ENCODE measurements at regions not wholly inside any gene's neighbourhood (a gene's known extent, or its start where the extent isn't known, plus 50 kb on each side); places are given as distances from the start of the nearest gene placed in this dataset.

DNA sequence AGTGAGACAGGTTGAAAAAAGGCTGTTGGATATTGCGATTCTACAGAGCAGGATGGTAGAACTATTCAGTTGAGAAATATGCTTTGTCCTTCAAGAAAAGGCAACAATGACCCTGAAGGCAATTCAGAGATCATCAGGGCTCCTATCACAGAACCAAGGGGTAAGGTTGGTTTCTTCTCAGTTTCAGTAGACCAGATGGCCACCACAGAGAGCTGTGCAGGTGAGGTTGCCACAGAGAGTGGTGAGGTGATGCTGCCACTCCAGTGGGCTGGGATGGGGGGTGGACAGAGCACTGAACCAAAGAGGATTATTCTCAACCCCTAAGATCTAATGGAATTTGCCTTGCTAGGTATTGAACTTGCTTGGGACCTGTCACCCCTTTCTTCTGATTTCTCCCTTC lies 64.6 kb upstream of the ZBTB7C start:
- TF ChIP-seq, protein P1, sequence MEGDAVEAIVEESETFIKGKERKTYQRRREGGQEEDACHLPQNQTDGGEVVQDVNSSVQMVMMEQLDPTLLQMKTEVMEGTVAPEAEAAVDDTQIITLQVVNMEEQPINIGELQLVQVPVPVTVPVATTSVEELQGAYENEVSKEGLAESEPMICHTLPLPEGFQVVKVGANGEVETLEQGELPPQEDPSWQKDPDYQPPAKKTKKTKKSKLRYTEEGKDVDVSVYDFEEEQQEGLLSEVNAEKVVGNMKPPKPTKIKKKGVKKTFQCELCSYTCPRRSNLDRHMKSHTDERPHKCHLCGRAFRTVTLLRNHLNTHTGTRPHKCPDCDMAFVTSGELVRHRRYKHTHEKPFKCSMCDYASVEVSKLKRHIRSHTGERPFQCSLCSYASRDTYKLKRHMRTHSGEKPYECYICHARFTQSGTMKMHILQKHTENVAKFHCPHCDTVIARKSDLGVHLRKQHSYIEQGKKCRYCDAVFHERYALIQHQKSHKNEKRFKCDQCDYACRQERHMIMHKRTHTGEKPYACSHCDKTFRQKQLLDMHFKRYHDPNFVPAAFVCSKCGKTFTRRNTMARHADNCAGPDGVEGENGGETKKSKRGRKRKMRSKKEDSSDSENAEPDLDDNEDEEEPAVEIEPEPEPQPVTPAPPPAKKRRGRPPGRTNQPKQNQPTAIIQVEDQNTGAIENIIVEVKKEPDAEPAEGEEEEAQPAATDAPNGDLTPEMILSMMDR (IDR thresholded peaks at IDR 0.05): no peak
- TF ChIP-seq EP300 (IDR thresholded peaks at IDR 0.05) (no peak), POLR2A (IDR thresholded peaks at IDR 0.05) (no peak)
- H3K36me3 ChIP-seq: no peaks in the 10 kb centered on the region
- WGBS, 3 donors: 86 to 94% (median 93%) methylated on average over 1 of the region's 1 CpG
- no peaks in the 10 kb centered on the region for H3K27me3 ChIP-seq
- no peak for DNase-seq
- peaks cover 2% of the 10 kb centered on the region for H3K4me1 ChIP-seq (ENCODE audit: insufficient read depth)
- H3K4me3 ChIP-seq: no peak overlapping the region
- intact Hi-C loops (cut with DNase I): loop anchor here in 1 of 4 donors (5.0 kb wide), 1 partner anchor 188 kb away; no protein-coding TSS in a partner anchor
- H3K9me3 ChIP-seq: no peaks in the 10 kb centered on the region
- H3K27ac ChIP-seq: no peak overlapping the region

DNA sequence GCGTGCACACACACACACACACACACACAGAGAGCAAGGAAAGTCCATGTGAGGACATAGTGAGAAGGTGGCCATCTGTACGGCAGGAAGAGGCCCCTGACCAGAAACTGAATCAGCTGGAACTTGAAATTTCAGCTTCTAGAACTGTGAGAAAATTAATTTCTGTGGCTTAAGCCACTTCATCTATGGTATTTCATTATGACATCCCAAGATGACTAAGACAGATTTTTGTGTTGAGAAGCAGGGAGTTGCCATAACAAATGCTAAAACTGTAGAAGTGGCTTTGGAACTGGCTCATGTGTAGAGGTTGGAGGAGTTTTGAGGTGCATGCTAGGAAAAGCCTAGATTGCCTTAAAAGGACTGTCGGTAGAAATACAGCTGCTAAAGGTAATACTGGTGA lies 63.4 kb upstream of the ZBTB7C start:
- WGBS, 3 donors: 64 to 95% (median 65%) methylated on average over 3 of the region's 3 CpGs
- H3K27ac ChIP-seq: no peak overlapping the region
- no peaks in the 10 kb centered on the region for H3K9me3 ChIP-seq
- DNase-seq: no peak
- intact Hi-C loops (cut with DNase I): loop anchor here in 1 of 4 donors (5.0 kb wide), 1 partner anchor 190 kb away; no protein-coding TSS in a partner anchor
- H3K27me3 ChIP-seq: no peaks in the 10 kb centered on the region
- no peaks in the 10 kb centered on the region for H3K36me3 ChIP-seq
- no peak overlapping the region for H3K4me3 ChIP-seq
- H3K4me1 ChIP-seq (ENCODE audit: insufficient read depth): peaks cover 2% of the 10 kb centered on the region
- TF ChIP-seq EP300 (IDR thresholded peaks at IDR 0.05): no peak
- TF ChIP-seq POLR2A (IDR thresholded peaks at IDR 0.05): no peak
- TF ChIP-seq, protein P1 (IDR thresholded peaks at IDR 0.05): no peak

- WGBS, 3 donors: 52 to 54% (median 52%) methylated on average over 5 of the region's 5 CpGs
- Histone ChIP-seq H3K4me3 (no peak overlapping the region), H3K4me1 (ENCODE audit: insufficient read depth) (peaks cover 2% of the 10 kb centered on the region), H3K27ac (no peak overlapping the region), H3K36me3 (no peaks in the 10 kb centered on the region), H3K9me3 (no peaks in the 10 kb centered on the region), H3K27me3 (no peaks in the 10 kb centered on the region)
- no peak for DNase-seq
- intact Hi-C loops (cut with DNase I): loop anchor here in 2 of 4 donors (2.0 to 5.0 kb wide), 2 partner anchors 192 to 194 kb away; no protein-coding TSS in a partner anchor
- TF ChIP-seq POLR2A (IDR thresholded peaks at IDR 0.05): no peak
- TF ChIP-seq, protein P1 (IDR thresholded peaks at IDR 0.05): no peak
- no peak for TF ChIP-seq EP300 (IDR thresholded peaks at IDR 0.05)
Observed at GRCh38 chr18:48470484-48471180, 61.4 kb upstream of the ZBTB7C start.

DNA sequence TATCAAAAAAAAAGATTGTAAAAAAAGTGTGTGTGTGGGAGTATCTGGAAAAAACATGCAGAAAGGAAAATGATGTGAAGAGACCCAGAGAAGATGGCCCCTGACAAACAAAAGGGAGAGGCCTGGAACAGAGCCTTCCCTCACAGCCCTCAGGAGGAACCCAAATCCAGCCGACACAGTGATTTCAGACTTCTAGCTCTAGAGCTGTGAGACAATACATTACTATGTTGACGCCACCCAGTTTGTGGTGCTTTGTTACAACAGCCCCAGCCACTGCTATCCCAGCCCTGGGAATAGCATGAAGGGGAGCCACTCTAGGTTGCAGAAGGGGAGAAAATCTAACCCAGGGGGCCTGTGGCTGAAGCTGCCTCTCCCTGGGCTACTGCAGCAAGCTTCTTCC lies 59.0 kb upstream of the ZBTB7C start:
- H3K4me1 ChIP-seq (ENCODE audit: insufficient read depth): peaks cover 2% of the 10 kb centered on the region
- TF ChIP-seq EP300 (IDR thresholded peaks at IDR 0.05) (no peak), POLR2A (IDR thresholded peaks at IDR 0.05) (no peak)
- TF ChIP-seq, protein P1 (IDR thresholded peaks at IDR 0.05): no peak
- H3K9me3 ChIP-seq: no peaks in the 10 kb centered on the region
- no peaks in the 10 kb centered on the region for H3K36me3 ChIP-seq
- intact Hi-C loops (cut with DNase I): no loop called here
- no peak overlapping the region for H3K4me3 ChIP-seq
- no peak overlapping the region for H3K27ac ChIP-seq
- DNase-seq: no peak
- WGBS, 3 donors: 52 to 63% (median 54%) methylated on average over 2 of the region's 2 CpGs
- H3K27me3 ChIP-seq: no peaks in the 10 kb centered on the region

Data from ovary (tissue), 7 donors.